Heart left ventricle (tissue), 13 donors: ENCODE measurements at regions not wholly inside any gene's neighbourhood (a gene's known extent, or its start where the extent isn't known, plus 50 kb on each side); places are given as distances from the start of the nearest gene placed in this dataset.

Source experiments
- POLR2A ChIP-seq, 2 donors: fragments of 450-650 bp; IDR thresholded peaks; one replicate each; pipeline ENCODE4 v1.6.1; 2017; ENCODE audit warnings: antibody characterized with exemption in 2 of 2, mild to moderate bottlenecking in 2 of 2, moderate library complexity in 2 of 2
- TF ChIP-seq, protein P1 (sequence below), 12 donors: fragments of 200-600 bp; sonication (generic) in 4 of 12; IDR thresholded peaks; one replicate each; pipeline versions ENCODE4 v1.5.0 to v1.8.0; 2018 to 2022; ENCODE audit warnings: antibody characterized with exemption in 12 of 12, mild to moderate bottlenecking in 5 of 12
- donor health status: ischemic (EF 13 %, LVEDD 7.1; RV severe dilation, severe dysfunction).
- donor health status: DM: no; HTN: yes; CAD: no.
- donor health status: DM: no; HTN: no; CAD: no.
- donor health status: ischemic (EF 25% LVEDD 6.9; RV normal size, moderate dysfunction).
- donor health status: ischemic (EF 25% LVEDD 5.7; RV mildly dilated, moderate dysfunction).
- donor health status: ischemic (EF 35%, LVEDD 5.7; RV mildly dilated, moderate dysfunction).
- donor health status: nonischemic (EF 11% LVEDD 7.7; RV severe dilation, severe dysfunction).
- donor health status: DM: yes; HTN: yes; CAD: no.
- donor health status: PGD.
- donor health status: ischemic (EF 29% LVEDD 5.4; RV normal size, mild dysfunction).
- donor health status: nonischemic (EF 23%, LVEDD 6.1; RV moderate dilation, normal function).

DNA sequence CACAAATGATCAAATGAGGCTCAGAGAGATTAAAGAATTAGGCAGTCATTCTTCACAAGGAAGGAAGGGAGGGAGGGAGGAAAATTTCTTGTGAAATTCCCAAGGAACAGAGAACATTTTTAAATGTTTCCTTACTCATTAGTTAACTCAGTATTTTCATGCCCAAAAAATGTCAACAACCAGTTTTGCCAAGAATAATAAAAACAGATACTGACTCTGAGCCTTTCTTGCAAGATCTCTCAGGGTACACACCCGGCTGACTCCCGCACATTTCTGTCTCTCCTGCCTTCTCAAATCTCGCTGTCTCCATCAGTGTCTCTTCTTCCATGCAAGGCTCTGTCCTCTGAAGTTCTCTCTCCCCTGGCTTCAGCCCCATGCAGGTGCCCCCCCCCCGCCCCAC is 265.9 kb downstream of the TJP1 start:
- no peak for TF ChIP-seq POLR2A (IDR thresholded peaks at IDR 0.05)
- TF ChIP-seq, protein P1, sequence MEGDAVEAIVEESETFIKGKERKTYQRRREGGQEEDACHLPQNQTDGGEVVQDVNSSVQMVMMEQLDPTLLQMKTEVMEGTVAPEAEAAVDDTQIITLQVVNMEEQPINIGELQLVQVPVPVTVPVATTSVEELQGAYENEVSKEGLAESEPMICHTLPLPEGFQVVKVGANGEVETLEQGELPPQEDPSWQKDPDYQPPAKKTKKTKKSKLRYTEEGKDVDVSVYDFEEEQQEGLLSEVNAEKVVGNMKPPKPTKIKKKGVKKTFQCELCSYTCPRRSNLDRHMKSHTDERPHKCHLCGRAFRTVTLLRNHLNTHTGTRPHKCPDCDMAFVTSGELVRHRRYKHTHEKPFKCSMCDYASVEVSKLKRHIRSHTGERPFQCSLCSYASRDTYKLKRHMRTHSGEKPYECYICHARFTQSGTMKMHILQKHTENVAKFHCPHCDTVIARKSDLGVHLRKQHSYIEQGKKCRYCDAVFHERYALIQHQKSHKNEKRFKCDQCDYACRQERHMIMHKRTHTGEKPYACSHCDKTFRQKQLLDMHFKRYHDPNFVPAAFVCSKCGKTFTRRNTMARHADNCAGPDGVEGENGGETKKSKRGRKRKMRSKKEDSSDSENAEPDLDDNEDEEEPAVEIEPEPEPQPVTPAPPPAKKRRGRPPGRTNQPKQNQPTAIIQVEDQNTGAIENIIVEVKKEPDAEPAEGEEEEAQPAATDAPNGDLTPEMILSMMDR (IDR thresholded peaks at IDR 0.05) = no peak
